Endothelial cell (in vitro differentiated cells): ENCODE measurements at regions not wholly inside any gene's neighbourhood (a gene's known extent, or its start where the extent isn't known, plus 50 kb on each side); places are given as distances from the start of the nearest gene placed in this dataset.

Experiments used
- DNase-seq: peaks from one replicate; pipeline ENCODE4 v3.0.0; 2021; ENCODE audit warnings: low spot score
- H3K27ac Mint-ChIP-seq: one replicate; pipeline ENCODE4 v1.8.0; 2021; ENCODE audit warnings: mixed read lengths, inconsistent platforms; ENCODE audit not compliant: unreplicated experiment
- H3K27me3 Mint-ChIP-seq: one replicate; pipeline ENCODE4 v1.8.0; 2021; ENCODE audit warnings: mild to moderate bottlenecking, moderate library complexity, mixed read lengths, inconsistent platforms; ENCODE audit not compliant: unreplicated experiment
- H3K36me3 Mint-ChIP-seq: one replicate; pipeline ENCODE4 v1.8.0; 2021; ENCODE audit warnings: mild to moderate bottlenecking, low read depth, mixed read lengths, inconsistent platforms; ENCODE audit not compliant: unreplicated experiment
- H3K4me1 Mint-ChIP-seq: one replicate; pipeline ENCODE4 v1.8.0; 2021; ENCODE audit warnings: mild to moderate bottlenecking, mixed read lengths, inconsistent platforms; ENCODE audit not compliant: unreplicated experiment
- H3K4me3 Mint-ChIP-seq: one replicate; pipeline ENCODE4 v1.8.0; 2021; ENCODE audit warnings: mild to moderate bottlenecking, mixed read lengths, inconsistent platforms; ENCODE audit not compliant: unreplicated experiment
- H3K9me3 Mint-ChIP-seq: one replicate; pipeline ENCODE4 v1.8.0; 2021; ENCODE audit warnings: mixed read lengths, inconsistent platforms; ENCODE audit not compliant: unreplicated experiment
- TF ChIP-seq, protein P1 (sequence below): fragments of 200-600 bp; sonication (generic); IDR thresholded peaks from one replicate; pipeline ENCODE4 v1.5.0; 2021; ENCODE audit warnings: antibody characterized with exemption; ENCODE audit not compliant: unreplicated experiment

DNA sequence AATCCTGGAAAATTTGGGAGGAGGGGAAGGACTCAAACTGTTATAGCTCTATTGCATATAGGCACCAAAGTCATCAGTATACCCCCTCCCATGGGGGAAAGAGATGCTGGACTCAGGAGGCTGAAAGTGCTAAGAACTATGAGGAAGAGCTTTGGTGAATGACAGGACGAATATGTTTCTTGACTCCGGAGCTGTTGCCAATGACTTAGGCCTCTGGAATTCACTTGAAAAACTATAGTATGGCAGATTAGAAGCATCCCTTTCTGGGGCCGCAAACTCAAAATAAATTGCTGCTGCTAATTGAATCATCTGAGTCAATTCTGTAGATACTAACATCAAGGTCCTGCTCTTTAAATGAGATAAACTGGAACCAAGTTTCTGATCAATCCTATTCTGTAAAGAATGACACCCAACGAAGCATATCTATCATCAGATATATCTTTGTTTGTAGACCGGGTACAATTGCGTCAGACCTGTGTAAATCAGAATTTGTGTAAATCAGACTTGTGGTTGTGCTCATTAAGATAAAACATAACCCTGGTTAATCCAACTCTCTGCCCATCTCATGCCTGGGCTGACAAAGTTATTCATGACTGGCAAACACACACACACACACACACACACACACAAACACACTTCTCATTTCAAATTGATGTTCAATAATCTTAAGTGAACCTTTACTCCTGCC, 1793.8 kb upstream of the PCDH20 start:
- no peaks in the 10 kb centered on the region for H3K4me1 Mint-ChIP-seq
- no peak overlapping the region for H3K27ac Mint-ChIP-seq
- DNase-seq = no peak
- no peak overlapping the region for H3K4me3 Mint-ChIP-seq
- no peaks in the 10 kb centered on the region for H3K9me3 Mint-ChIP-seq
- no peaks in the 10 kb centered on the region for H3K36me3 Mint-ChIP-seq
- peaks cover 4% of the 10 kb centered on the region for H3K27me3 Mint-ChIP-seq
- TF ChIP-seq, protein P1, sequence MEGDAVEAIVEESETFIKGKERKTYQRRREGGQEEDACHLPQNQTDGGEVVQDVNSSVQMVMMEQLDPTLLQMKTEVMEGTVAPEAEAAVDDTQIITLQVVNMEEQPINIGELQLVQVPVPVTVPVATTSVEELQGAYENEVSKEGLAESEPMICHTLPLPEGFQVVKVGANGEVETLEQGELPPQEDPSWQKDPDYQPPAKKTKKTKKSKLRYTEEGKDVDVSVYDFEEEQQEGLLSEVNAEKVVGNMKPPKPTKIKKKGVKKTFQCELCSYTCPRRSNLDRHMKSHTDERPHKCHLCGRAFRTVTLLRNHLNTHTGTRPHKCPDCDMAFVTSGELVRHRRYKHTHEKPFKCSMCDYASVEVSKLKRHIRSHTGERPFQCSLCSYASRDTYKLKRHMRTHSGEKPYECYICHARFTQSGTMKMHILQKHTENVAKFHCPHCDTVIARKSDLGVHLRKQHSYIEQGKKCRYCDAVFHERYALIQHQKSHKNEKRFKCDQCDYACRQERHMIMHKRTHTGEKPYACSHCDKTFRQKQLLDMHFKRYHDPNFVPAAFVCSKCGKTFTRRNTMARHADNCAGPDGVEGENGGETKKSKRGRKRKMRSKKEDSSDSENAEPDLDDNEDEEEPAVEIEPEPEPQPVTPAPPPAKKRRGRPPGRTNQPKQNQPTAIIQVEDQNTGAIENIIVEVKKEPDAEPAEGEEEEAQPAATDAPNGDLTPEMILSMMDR = no peak

DNA sequence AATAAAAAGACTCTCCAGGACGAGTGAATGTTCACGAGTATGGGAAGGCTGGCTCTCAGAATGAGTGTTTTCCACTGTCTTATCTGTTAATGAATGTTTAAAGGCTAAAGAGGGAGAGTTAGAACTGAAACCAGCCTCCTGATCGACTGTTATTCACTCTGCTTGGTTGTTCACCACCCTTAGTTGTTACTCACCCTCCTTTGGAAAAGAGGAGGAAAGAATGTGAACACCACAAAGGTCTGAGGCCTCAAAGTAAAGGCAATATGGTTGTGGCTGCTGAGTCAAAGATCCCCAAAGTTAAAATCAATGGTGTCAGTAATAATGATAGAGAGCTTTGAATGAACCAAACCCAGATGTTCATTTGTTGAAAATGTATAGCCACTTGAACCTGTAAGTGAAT, 1793.2 kb upstream of the PCDH20 start:
- DNase-seq = no peak
- no peaks in the 10 kb centered on the region for H3K9me3 Mint-ChIP-seq

DNA sequence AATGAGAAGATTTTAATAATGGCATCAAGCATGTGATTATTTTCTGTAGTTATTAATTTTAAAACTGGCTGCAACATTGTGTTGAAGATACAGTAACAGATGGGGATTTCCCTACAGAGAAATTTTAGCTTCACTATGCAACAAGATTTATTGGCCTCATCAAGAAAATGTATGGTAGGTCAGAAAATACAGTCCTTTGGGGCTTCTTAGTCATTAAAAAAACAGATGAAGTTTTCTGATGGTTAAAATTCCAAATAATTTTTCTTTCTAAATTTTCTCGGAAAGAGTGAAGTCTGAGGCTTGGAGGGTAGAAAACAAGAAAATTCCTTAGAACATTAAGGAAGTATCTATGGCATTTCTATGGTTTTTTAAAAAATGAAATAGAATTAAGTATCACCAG, 1790.8 kb upstream of the PCDH20 start:
- Mint-ChIP-seq H3K27me3 (no peaks in the 10 kb centered on the region), H3K27ac (no peak overlapping the region), H3K9me3 (no peaks in the 10 kb centered on the region), H3K36me3 (no peaks in the 10 kb centered on the region), H3K4me1 (peaks cover 5% of the 10 kb centered on the region), H3K4me3 (no peak overlapping the region)
- DNase-seq = no peak
- TF ChIP-seq, protein P1 = no peak

More for the DNA sequence above, 1793.2 kb upstream of the PCDH20 start:
- TF ChIP-seq, protein P1 = no peak
- H3K27me3 Mint-ChIP-seq = no peaks in the 10 kb centered on the region
- no peaks in the 10 kb centered on the region for H3K36me3 Mint-ChIP-seq
- H3K4me1 Mint-ChIP-seq = peaks cover 5% of the 10 kb centered on the region
- no peak overlapping the region for H3K27ac Mint-ChIP-seq
- H3K4me3 Mint-ChIP-seq = no peak overlapping the region

DNA sequence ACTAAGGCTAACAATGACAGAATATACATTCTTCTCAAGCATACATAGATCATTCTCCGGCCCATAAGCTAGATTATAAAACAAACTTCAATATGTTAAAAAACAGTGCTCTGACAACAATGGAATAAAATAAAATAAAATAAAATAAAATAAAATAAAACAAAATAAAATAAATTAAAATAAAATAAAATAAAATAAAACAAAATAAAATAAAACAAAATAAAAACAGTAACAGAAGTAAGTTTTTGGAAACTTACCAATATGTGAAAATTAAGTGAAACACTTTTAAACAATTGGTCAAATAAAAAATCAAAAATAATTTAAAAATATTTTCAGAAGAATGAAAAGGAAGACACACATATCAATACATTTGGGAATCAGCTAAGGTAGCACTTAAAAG, 1785.8 kb upstream of the PCDH20 start:
- H3K4me3 Mint-ChIP-seq = no peak overlapping the region
- no peak overlapping the region for H3K27ac Mint-ChIP-seq
- TF ChIP-seq, protein P1 = no peak
- H3K36me3 Mint-ChIP-seq = no peaks in the 10 kb centered on the region
- H3K27me3 Mint-ChIP-seq = no peaks in the 10 kb centered on the region
- H3K9me3 Mint-ChIP-seq = no peaks in the 10 kb centered on the region
- no peak for DNase-seq
- H3K4me1 Mint-ChIP-seq = peaks cover 5% of the 10 kb centered on the region

DNA sequence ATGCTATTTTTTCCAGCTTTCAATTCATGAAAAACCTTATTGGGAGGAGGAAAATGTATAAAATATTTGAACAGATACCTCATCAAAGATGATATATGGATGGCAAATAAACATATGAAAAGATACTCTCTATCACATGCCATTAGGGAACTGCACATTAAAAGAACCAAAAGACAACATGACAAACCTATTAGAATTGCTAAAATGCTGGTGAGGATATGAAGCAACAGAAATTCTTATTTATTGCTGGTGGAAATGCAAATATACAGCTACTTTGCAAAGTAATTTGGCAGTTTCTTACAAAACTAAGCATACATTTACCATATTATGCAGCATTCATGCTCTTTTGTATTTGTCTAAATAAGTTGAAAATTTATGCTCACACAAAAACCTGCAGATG, 1783.9 kb upstream of the PCDH20 start:
- Mint-ChIP-seq H3K27ac (no peak overlapping the region), H3K27me3 (no peaks in the 10 kb centered on the region), H3K4me1 (peaks cover 5% of the 10 kb centered on the region), H3K4me3 (no peak overlapping the region), H3K36me3 (no peaks in the 10 kb centered on the region), H3K9me3 (no peaks in the 10 kb centered on the region)
- no peak for DNase-seq
- TF ChIP-seq, protein P1 = no peak
